MM.1S (cell line): ENCODE measurements at regions not wholly inside any gene's neighbourhood (a gene's known extent, or its start where the extent isn't known, plus 50 kb on each side); places are given as distances from the start of the nearest gene placed in this dataset.

Experiments used
- EZH2 ChIP-seq: fragments of 300-600 bp; sonication (generic); optimal IDR thresholded peaks from 2 replicates; pipeline ENCODE3; 2017; ENCODE audit warnings: low read depth, mild to moderate bottlenecking, antibody characterized with exemption, low read length, mixed read lengths
- TF ChIP-seq, protein P1 (sequence below): fragments of 300-600 bp; sonication (generic); IDR thresholded peaks from 2 replicates; pipeline ENCODE4 v1.5.1; 2016; ENCODE audit warnings: antibody characterized with exemption, low read length, mixed read lengths

DNA sequence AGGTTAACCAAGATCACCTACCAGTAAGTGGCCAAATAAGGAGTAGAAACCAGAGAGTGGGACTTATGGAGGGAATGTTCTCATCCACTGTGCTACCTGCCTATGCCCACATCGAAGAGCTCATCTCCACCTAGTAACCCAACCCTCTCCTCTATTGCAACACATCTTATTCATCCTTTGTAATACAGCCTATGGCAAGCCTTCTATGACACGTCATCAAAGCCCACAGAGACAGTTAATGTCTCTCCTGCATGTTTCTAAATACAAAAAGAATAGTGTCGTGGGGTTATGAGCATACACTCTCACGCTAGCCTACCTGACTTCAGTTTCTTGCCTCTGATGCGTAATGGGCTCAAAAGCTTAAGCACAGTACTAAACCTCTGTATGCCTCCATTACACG is 1158.1 kb upstream of the TENM4 start:
- TF ChIP-seq, protein P1, sequence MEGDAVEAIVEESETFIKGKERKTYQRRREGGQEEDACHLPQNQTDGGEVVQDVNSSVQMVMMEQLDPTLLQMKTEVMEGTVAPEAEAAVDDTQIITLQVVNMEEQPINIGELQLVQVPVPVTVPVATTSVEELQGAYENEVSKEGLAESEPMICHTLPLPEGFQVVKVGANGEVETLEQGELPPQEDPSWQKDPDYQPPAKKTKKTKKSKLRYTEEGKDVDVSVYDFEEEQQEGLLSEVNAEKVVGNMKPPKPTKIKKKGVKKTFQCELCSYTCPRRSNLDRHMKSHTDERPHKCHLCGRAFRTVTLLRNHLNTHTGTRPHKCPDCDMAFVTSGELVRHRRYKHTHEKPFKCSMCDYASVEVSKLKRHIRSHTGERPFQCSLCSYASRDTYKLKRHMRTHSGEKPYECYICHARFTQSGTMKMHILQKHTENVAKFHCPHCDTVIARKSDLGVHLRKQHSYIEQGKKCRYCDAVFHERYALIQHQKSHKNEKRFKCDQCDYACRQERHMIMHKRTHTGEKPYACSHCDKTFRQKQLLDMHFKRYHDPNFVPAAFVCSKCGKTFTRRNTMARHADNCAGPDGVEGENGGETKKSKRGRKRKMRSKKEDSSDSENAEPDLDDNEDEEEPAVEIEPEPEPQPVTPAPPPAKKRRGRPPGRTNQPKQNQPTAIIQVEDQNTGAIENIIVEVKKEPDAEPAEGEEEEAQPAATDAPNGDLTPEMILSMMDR, result no peak
- no peak for TF ChIP-seq EZH2
